ENCODE measurements at regions not wholly inside any gene's neighbourhood (a gene's known extent, or its start where the extent isn't known, plus 50 kb on each side); places are given as distances from the start of the nearest gene placed in this dataset.

- intact Hi-C loops (cut with micrococcal nuclease; ENCODE audit: unreplicated experiment): no loop called here
- H3K9me3 ChIP-seq (ENCODE audit: low read length): no peaks in the 10 kb centered on the region
- BruUV-seq (replicated peaks): no TSS peak
- no peak overlapping the region for H3K4me2 ChIP-seq (ENCODE audit: low read length)
- POLR2A ChIA-PET: no interaction called here
- no peak for DNase-seq (ENCODE audit: low spot score)
- no peaks in the 10 kb centered on the region for H3K4me1 ChIP-seq (ENCODE audit: insufficient read depth, low read length, poor library complexity, severe bottlenecking)
- H3K36me3 ChIP-seq (ENCODE audit: insufficient read depth, low read length): no peaks in the 10 kb centered on the region
- H3K27ac ChIP-seq (ENCODE audit: low read depth, low read length, poor library complexity, severe bottlenecking): no peak overlapping the region
- no peak overlapping the region for H2AFZ ChIP-seq (ENCODE audit: low read length)
- H3K9me2 ChIP-seq (ENCODE audit: insufficient read depth, low read length): no peaks in the 10 kb centered on the region
- no peak overlapping the region for H3K4me3 ChIP-seq (ENCODE audit: low read depth, low read length, poor library complexity, severe bottlenecking)
- no peaks in the 10 kb centered on the region for H4K20me1 ChIP-seq (ENCODE audit: insufficient read depth, low read length)
- no peaks in the 10 kb centered on the region for H3K79me2 ChIP-seq (ENCODE audit: insufficient read depth, low read depth, low read length)
- CTCF ChIA-PET (ENCODE audit: unreplicated experiment): no interaction called here
- TF ChIP-seq CTCF (conservative IDR thresholded peaks at IDR 0.05; ENCODE audit: low read length) (no peak), EZH2phosphoT487 (IDR thresholded peaks at IDR 0.05; ENCODE audit: borderline replicate concordance, low read depth, low read length) (no peak)
Measured at GRCh38 chr4:96227515-96227914, 387.6 kb downstream of the PDHA2 start.

GRCh38 chr4:96228463-96228862 lies 388.6 kb downstream of the PDHA2 start:
- intact Hi-C loops (cut with micrococcal nuclease; ENCODE audit: unreplicated experiment): no loop called here
- no peak overlapping the region for H3K4me2 ChIP-seq (ENCODE audit: low read length)
- no peaks in the 10 kb centered on the region for H3K9me3 ChIP-seq (ENCODE audit: low read length)
- BruUV-seq (replicated peaks): no TSS peak
- no peak overlapping the region for H2AFZ ChIP-seq (ENCODE audit: low read length)
- H4K20me1 ChIP-seq (ENCODE audit: insufficient read depth, low read length): no peaks in the 10 kb centered on the region
- no peak for DNase-seq (ENCODE audit: low spot score)
- no peak overlapping the region for H3K4me3 ChIP-seq (ENCODE audit: low read depth, low read length, poor library complexity, severe bottlenecking)
- H3K9me2 ChIP-seq (ENCODE audit: insufficient read depth, low read length): no peaks in the 10 kb centered on the region
- H3K4me1 ChIP-seq (ENCODE audit: insufficient read depth, low read length, poor library complexity, severe bottlenecking): no peaks in the 10 kb centered on the region
- ChIA-PET CTCF (ENCODE audit: unreplicated experiment) (no interaction called here), POLR2A (no interaction called here)
- TF ChIP-seq EZH2phosphoT487 (IDR thresholded peaks at IDR 0.05; ENCODE audit: borderline replicate concordance, low read depth, low read length) (no peak), CTCF (conservative IDR thresholded peaks at IDR 0.05; ENCODE audit: low read length) (no peak)
- no peaks in the 10 kb centered on the region for H3K36me3 ChIP-seq (ENCODE audit: insufficient read depth, low read length)
- H3K27ac ChIP-seq (ENCODE audit: low read depth, low read length, poor library complexity, severe bottlenecking): no peak overlapping the region
- no peaks in the 10 kb centered on the region for H3K79me2 ChIP-seq (ENCODE audit: insufficient read depth, low read depth, low read length)

GRCh38 chr4:96240041-96240440 lies 400.1 kb downstream of the PDHA2 start:
- no peaks in the 10 kb centered on the region for H3K9me3 ChIP-seq (ENCODE audit: low read length)
- POLR2A ChIA-PET: no interaction called here
- no TSS peak for BruUV-seq (replicated peaks)

More at GRCh38 chr4:96240041-96240440, 400.1 kb downstream of the PDHA2 start:
- CTCF ChIA-PET (ENCODE audit: unreplicated experiment): no interaction called here
- Histone ChIP-seq H3K4me3 (ENCODE audit: low read depth, low read length, poor library complexity, severe bottlenecking) (no peak overlapping the region), H3K4me1 (ENCODE audit: insufficient read depth, low read length, poor library complexity, severe bottlenecking) (no peaks in the 10 kb centered on the region), H3K27ac (ENCODE audit: low read depth, low read length, poor library complexity, severe bottlenecking) (no peak overlapping the region), H4K20me1 (ENCODE audit: insufficient read depth, low read length) (no peaks in the 10 kb centered on the region), H2AFZ (ENCODE audit: low read length) (no peak overlapping the region), H3K9me2 (ENCODE audit: insufficient read depth, low read length) (no peaks in the 10 kb centered on the region), H3K36me3 (ENCODE audit: insufficient read depth, low read length) (no peaks in the 10 kb centered on the region), H3K4me2 (ENCODE audit: low read length) (no peak overlapping the region), H3K79me2 (ENCODE audit: insufficient read depth, low read depth, low read length) (no peaks in the 10 kb centered on the region)
- intact Hi-C loops (cut with micrococcal nuclease; ENCODE audit: unreplicated experiment): no loop called here
- DNase-seq (ENCODE audit: low spot score): no peak
- TF ChIP-seq EZH2phosphoT487 (IDR thresholded peaks at IDR 0.05; ENCODE audit: borderline replicate concordance, low read depth, low read length) (no peak), CTCF (conservative IDR thresholded peaks at IDR 0.05; ENCODE audit: low read length) (no peak)

All from OCI-LY7 (cell line).